ENCODE measurements at regions not wholly inside any gene's neighbourhood (a gene's known extent, or its start where the extent isn't known, plus 50 kb on each side); places are given as distances from the start of the nearest gene placed in this dataset.
A peak's percentile ranks its signal among the peaks of the same experiment; 100 is the strongest.

DNA sequence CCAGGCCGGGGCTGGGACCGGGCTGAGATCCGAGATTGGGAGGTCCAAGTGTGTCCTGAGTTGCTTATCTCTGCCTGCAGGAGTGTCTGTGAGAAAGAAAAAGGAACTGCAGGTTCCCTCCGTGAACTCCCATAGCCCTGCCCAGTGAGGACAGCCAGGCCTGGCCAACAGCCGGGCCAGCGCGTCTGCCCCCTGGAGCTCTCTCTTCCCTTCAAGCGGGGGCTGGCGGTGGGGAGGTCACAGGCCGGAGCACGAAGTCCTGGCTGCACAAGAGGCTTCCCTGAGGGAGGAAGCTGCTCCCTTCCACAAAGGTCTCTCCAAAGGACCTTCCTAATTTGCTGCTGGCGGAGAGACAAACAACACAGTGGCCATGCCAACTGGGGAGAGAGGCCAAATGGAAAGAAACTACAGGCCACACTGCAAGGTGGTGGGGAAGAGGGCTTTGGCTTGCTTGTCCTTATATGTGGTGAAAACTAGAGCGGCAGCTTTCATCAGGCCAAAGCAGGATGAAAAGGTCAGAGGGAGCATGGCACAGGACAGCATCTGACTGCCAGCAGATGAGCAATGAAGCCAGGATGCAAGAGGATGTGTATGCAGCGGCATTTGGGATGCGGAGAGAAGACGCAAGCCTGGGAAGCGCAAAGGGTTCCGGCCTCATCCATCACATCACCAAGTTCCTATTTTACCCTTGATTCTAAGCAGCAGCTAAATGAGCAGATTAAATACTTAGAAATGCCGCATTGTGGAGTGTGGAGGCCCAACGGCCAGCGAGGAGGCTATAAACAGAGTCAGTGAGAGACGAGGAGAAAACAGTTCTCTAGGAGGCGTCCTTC is 260.0 kb downstream of the ERMARD start:
- peaks cover 0 to 2% of the 10 kb centered on the region in 2 donors for H3K36me3 Mint-ChIP-seq
- peak overlapping the region; percentile 37 for H2AFZ ChIP-seq (ENCODE audit: insufficient read depth, low read depth, low read length, poor library complexity, severe bottlenecking)
- no peaks in the 10 kb centered on the region for H3K79me2 ChIP-seq (ENCODE audit: insufficient read depth, low read length)
- H3K4me3 Mint-ChIP-seq, result peak overlapping the region; percentile 20 to 59
- H3K4me1 ChIP-seq (ENCODE audit: control insufficient read depth in 1 of 2, insufficient read depth in 2 of 2, low read length in 2 of 2), result peaks cover 11 to 15% of the 10 kb centered on the region in 2 donors
- H3K27ac Mint-ChIP-seq, result peak overlapping the region in 3 of 7 donors; percentile 35 to 54 (median 46)
- H4K20me1 ChIP-seq (ENCODE audit: insufficient read depth, low read length), result no peaks in the 10 kb centered on the region
- H3K27ac ChIP-seq (ENCODE audit: low read depth in 1 of 2, low read length in 2 of 2), result no peak overlapping the region
- no peaks in the 10 kb centered on the region for H3K36me3 ChIP-seq (replicated peaks in 1 of 2; ENCODE audit: control insufficient read depth in 1 of 2, insufficient read depth in 2 of 2, low read length in 2 of 2)
- TF ChIP-seq, protein P1, sequence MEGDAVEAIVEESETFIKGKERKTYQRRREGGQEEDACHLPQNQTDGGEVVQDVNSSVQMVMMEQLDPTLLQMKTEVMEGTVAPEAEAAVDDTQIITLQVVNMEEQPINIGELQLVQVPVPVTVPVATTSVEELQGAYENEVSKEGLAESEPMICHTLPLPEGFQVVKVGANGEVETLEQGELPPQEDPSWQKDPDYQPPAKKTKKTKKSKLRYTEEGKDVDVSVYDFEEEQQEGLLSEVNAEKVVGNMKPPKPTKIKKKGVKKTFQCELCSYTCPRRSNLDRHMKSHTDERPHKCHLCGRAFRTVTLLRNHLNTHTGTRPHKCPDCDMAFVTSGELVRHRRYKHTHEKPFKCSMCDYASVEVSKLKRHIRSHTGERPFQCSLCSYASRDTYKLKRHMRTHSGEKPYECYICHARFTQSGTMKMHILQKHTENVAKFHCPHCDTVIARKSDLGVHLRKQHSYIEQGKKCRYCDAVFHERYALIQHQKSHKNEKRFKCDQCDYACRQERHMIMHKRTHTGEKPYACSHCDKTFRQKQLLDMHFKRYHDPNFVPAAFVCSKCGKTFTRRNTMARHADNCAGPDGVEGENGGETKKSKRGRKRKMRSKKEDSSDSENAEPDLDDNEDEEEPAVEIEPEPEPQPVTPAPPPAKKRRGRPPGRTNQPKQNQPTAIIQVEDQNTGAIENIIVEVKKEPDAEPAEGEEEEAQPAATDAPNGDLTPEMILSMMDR (IDR thresholded peaks at IDR 0.05), result no peak
- H3K4me2 ChIP-seq (replicated peaks; ENCODE audit: extremely low read depth, low read length, poor library complexity, severe bottlenecking), result no peak overlapping the region
- no peaks in the 10 kb centered on the region for H3K9me3 ChIP-seq (replicated peaks in 1 of 2; ENCODE audit: control insufficient read depth in 1 of 2, insufficient read depth in 1 of 2, low read length in 2 of 2)
- H3K4me1 Mint-ChIP-seq, result peaks cover 25% of the 10 kb centered on the region
- intact Hi-C loops (cut with micrococcal nuclease), result no loop called here
- no peak overlapping the region for H3K4me3 ChIP-seq (replicated peaks in 1 of 3; ENCODE audit: low read depth in 2 of 3, low read length in 3 of 3)
- peaks cover 5 to 8% of the 10 kb centered on the region in 2 donors for H3K27me3 ChIP-seq (ENCODE audit: control insufficient read depth in 2 of 2, insufficient read depth in 2 of 2, low read length in 2 of 2)
- no peak overlapping the region for H3K9ac ChIP-seq (ENCODE audit: insufficient read depth, low read length, poor library complexity, severe bottlenecking)
- no peaks in the 10 kb centered on the region for H3K9me3 Mint-ChIP-seq
- DNase-seq, result peak; percentile 28 to 37 (median 32)
- WGBS (ENCODE audit: insufficient coverage), result 45% methylated on average over 10 of the region's 23 CpGs
- H3K27me3 Mint-ChIP-seq (ENCODE audit: low read depth in 3 of 3), result peaks cover 8 to 21% (median 9%) of the 10 kb centered on the region in 3 donors

- Histone ChIP-seq H3K4me1 (ENCODE audit: control insufficient read depth in 1 of 2, insufficient read depth in 2 of 2, low read length in 2 of 2) (peaks cover 15 to 21% of the 10 kb centered on the region in 2 donors), H3K27me3 (ENCODE audit: control insufficient read depth in 2 of 2, insufficient read depth in 2 of 2, low read length in 2 of 2) (peaks cover 5 to 8% of the 10 kb centered on the region in 2 donors), H3K4me3 (replicated peaks in 1 of 3; ENCODE audit: low read depth in 2 of 3, low read length in 3 of 3) (no peak overlapping the region), H3K79me2 (ENCODE audit: insufficient read depth, low read length) (no peaks in the 10 kb centered on the region), H2AFZ (ENCODE audit: insufficient read depth, low read depth, low read length, poor library complexity, severe bottlenecking) (peak overlapping the region; percentile 37), H3K4me2 (replicated peaks; ENCODE audit: extremely low read depth, low read length, poor library complexity, severe bottlenecking) (no peak overlapping the region), H3K9me3 (replicated peaks in 1 of 2; ENCODE audit: control insufficient read depth in 1 of 2, insufficient read depth in 1 of 2, low read length in 2 of 2) (no peaks in the 10 kb centered on the region), H3K9ac (ENCODE audit: insufficient read depth, low read length, poor library complexity, severe bottlenecking) (no peak overlapping the region), H3K27ac (ENCODE audit: low read depth in 1 of 2, low read length in 2 of 2) (no peak overlapping the region), H4K20me1 (ENCODE audit: insufficient read depth, low read length) (no peaks in the 10 kb centered on the region), H3K36me3 (replicated peaks in 1 of 2; ENCODE audit: control insufficient read depth in 1 of 2, insufficient read depth in 2 of 2, low read length in 2 of 2) (no peaks in the 10 kb centered on the region)
- intact Hi-C loops (cut with micrococcal nuclease), result no loop called here
- 54% methylated on average over 11 of the region's 13 CpGs for WGBS (ENCODE audit: insufficient coverage)
- Mint-ChIP-seq H3K27ac (peak overlapping the region in 2 of 7 donors; percentile 46 to 54), H3K9me3 (no peaks in the 10 kb centered on the region), H3K36me3 (peaks cover 0 to 2% of the 10 kb centered on the region in 2 donors), H3K4me3 (peak overlapping the region; percentile 20 to 59), H3K4me1 (peaks cover 28% of the 10 kb centered on the region), H3K27me3 (ENCODE audit: low read depth in 3 of 3) (peaks cover 8 to 18% (median 9%) of the 10 kb centered on the region in 3 donors)
- DNase-seq, result no peak
- TF ChIP-seq, protein P1 (IDR thresholded peaks at IDR 0.05), result no peak
These were observed 259.3 kb downstream of the ERMARD start for GRCh38 chr6:170010665-170011203.

Data from CD14-positive monocyte (primary cell).